ENCODE measurements at regions not wholly inside any gene's neighbourhood (a gene's known extent, or its start where the extent isn't known, plus 50 kb on each side); places are given as distances from the start of the nearest gene placed in this dataset.
A peak's percentile ranks its signal among the peaks of the same experiment; 100 is the strongest.

- DNase-seq: no peak
Measured at GRCh38 chr1:221157026-221157761, 278.0 kb downstream of the HLX start.

DNA sequence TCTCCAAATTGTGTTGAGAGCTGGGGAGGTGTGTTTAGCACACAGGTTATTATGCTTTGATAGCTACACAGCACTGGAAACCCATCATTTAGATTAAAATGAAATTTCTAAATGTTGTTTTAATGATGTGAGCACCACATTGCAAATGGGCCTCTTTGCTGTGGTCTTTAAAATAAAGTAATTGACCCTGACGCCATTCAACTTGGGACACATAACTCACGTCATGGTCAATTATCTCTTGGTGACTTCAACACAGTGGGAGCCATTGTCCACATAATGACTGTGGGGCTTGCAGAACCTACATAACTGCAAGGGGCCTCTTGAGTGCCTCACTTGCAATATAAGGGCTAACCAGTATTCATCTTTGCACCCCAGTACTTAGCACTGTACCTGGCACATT, 280.4 kb downstream of the HLX start:
- no peak for DNase-seq

- DNase-seq: peak in 1 of 56 donors; percentile 0
Measured at GRCh38 chr1:221161571-221162041, 282.4 kb downstream of the HLX start.

- DNase-seq: no peak
Measured at GRCh38 chr1:221162352-221162751, 283.1 kb downstream of the HLX start.

GRCh38 chr1:221162939-221163338, 283.7 kb downstream of the HLX start:
- DNase-seq: no peak

GRCh38 chr1:221164029-221164428, 284.8 kb downstream of the HLX start:
- DNase-seq: no peak

DNA sequence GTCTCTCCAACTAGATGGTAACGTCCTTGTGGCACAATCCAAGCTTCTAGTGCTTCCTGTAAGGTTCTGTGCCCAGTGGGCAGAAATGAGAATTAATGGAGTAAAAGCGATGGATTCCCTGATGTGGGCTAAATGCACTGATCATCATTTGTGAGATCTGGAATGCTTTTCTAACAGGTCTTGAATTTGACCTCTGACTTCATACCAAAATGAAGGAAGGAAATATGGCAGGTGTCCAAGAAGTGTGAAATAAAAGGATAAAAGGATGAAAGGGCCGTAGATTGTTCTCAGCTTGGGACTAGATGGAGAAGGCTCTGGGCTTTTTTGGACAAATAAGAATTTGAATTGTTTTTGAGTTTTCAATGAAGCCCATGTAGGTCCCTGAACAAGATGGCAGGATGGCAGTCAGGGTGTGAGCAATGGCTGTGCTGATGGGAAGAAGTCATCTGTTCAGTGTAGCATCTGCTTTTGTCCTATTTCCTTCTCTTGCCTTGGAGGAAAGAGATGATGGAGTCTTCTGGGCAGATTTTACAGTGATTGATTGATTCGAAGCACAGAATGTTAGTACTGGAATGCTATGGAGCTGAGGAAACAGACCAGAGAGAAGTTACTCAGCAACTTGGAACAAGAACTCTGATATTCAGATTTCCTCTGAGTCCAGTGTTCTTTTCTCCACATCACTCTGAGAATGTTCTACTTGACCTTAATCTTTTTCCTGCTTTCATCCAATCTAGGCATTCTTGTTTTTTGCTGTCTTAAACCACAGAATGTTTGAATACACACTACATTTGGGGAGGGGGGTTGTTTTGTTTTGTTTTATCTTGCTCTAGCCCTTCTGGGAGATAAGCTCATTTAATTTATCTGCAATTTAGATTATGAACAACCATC, 286.0 kb downstream of the HLX start:
- DNase-seq: no peak

DNA sequence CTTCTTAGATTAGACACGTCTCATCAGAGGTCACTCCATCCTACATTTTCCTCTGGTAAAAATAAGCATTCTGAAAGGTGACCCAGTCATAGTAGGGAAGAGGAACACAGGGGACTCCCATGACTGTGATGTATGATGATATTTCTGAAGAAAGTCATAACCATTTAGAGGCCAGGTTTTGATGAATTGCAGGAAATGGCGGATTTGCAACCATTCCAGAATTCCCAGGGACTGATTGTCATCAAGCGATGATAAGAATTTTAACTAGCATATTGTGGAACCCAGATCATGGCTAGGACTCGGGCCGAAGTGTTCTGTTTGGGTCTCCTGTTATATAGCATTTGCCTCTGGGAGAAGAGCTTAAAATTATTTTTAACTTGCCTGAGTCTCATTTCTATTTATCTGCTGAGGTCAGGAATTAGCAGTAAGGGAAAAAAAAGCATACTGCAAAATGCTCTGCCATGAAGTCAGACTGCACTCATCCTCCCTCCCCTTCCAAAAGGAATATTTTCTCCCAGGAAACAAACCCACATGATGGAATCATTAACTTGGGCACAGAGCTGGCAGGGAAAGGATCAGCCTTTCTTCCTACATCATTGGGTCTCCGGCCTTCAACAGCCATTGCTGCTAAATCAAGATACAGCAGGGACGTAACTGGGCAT, 286.7 kb downstream of the HLX start:
- DNase-seq: no peak

DNA sequence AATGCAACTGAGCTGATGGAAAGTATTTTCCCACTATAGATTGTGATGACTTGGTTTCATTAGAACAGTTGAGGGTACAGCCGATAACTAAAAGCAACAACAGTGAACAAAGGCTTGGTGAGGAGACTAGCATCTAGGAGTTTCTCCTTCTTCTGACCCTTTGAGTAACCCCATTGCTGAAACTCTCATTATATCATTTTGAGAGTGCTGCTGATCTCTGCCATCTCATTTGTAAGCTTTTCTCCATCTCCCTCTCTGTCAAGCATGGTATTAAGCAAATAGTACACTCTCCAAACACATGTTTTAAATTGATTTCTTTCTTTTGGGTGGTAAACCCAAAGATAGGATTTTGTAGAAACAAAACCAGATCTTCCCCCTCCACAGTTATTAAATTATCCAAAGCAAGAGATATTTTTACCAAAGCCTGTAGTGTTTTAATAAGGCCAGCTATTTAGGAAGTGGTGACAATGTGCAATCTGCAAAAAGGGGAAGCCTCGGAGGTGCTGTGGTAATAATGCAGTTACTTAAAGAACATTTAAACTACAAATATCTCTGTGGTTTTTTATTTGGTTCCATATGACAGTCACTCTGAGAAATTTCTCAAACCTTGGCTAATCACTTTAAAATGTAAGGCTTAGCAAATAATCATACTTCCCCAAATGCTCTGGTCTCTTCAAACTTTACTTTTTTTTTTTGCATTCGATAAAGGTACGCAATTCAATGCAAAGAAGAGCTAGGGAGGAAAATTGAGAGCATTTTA, 287.5 kb downstream of the HLX start:
- no peak for DNase-seq

- DNase-seq: no peak
Measured at GRCh38 chr1:221169447-221169889, 290.2 kb downstream of the HLX start.

- no peak for DNase-seq
Measured at GRCh38 chr1:221170171-221170570, 290.9 kb downstream of the HLX start.

DNA sequence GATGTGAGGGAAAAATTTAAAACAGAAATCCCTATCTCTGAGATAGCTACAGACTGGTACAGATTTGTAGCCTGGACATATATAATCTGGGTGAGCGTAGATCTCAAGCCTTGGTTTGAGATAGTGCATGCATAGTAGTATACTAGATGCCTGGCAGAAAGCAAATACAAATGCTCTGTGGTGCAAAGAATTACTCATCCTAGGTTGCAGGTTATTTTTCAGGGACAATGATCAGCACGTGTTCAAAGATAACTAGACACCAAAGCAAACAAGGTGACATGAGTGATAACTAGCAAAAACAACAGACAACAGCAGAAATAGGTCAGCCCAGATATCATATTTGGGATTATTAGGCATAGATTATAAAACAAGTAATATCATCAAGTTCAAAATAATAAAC, 292.5 kb downstream of the HLX start:
- DNase-seq: no peak

DNA sequence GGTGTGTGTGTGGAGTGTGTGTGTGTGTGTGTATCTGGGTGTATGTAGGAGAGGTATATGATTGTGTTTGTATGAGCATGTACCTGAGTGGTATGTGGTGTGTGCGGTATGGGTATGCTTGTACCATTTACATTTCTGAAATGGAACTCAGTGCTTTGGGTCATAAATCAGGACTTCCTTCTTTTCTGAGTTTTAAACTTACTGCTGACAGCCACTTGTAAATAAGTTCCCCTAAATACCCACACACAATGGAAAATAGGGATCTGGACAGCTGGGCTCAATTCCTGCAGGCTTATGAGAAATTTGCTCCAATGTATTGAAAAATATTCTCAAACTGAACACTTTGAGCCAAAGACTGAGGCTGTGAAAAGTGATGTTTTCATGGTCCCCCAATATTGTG, 293.6 kb downstream of the HLX start:
- DNase-seq: no peak

DNA sequence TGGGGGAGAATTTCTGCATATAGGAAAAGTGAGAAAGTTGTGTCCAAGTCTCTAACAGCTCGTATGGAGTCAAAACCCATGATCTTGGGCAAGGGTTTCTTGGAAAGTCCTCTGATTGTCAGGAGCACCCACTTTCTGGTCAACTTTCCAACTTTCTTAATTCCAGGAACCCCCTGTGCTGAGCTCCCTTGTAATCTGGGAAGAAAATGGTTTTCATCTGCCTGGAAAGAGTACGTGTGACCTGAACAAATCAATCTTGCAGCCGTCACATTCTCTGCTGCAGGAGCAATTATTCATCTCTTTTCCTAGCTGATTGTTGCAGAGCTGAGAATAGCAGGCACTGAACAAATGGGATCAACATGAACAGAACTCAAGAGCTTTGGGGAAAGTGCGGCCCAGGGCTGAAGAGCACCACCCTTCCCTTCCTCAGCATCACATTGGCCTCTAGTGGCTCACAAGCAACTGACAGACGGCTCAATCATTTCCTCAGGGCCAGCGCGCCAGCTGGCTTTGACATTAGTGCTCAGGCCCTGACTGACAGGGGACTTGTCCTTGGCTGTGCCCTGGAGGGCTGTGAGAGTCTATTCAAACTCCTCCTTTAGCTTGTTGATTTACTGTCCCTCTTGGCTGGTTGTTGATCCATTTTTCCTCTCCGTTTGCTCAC, 295.2 kb downstream of the HLX start:
- no peak for DNase-seq

- DNase-seq: no peak
Measured at GRCh38 chr1:221175249-221175648, 296.0 kb downstream of the HLX start.

DNA sequence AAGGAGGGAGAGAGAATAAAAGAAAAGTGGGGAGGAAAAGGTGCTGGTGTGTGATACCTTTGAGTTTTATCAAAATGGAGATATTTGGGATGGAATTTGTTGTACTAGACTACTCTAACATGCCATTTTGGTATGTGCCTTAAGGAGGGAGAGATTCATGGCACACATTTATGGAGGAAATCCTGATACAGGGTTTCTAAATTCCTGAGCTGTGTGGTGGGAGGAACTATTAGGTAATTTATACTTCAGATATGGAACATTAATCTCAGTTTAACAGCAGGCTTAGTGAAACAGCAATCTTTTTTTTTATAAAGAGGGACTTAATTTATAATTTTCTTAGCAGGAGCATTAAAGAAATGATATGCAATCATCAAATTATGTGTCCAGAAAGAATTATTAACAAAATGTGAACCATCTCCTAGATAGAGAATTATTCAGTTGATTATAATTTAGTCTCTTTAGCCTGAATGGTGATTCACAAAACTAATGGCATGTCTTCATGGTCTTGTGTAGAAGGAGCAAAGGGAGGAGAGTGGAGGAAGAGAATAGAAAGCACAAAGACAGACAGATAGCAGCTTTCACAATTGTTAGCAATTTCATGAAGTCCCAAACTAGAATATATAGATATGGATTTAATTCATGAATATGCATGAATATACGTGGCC, 301.6 kb downstream of the HLX start:
- no peak for DNase-seq

- DNase-seq: no peak
Measured at GRCh38 chr1:221182791-221183533, 303.7 kb downstream of the HLX start.

DNA sequence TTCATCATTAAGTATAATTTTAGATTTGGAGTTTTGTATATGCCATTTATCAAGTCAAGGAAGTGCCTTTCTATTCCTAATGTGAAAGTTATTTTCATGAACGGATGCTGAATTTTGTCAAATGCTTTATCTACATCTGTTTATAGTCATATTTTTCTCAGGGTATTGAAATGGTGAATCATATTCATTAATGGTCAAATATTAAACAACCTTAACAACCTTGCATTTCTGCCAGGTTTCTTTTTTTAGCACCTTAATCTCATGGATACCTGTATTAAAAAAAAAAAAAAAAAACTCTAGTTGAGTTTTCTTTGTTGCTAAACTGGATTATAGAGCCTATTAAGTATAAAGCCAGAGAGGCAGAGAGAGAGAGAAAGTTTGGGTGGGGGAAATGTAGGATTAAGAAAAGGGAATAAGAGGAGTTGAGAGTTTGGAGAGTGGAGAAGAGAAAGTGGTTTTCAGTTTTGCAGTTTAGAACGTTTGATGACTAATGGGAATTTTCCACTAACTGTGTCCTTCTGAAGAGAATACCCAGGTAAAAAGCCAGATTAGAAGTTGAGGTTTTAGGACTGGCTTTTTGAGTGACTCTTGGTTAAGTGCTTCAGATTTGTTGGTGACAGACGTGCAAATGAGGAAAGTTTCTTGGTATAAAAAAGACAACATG, 305.0 kb downstream of the HLX start:
- DNase-seq: no peak

- no peak for DNase-seq
Measured at GRCh38 chr1:221187174-221187573, 307.9 kb downstream of the HLX start.

All from amygdala (tissue), 56 donors.